ENCODE measurements at regions not wholly inside any gene's neighbourhood (a gene's known extent, or its start where the extent isn't known, plus 50 kb on each side); places are given as distances from the start of the nearest gene placed in this dataset.

DNA sequence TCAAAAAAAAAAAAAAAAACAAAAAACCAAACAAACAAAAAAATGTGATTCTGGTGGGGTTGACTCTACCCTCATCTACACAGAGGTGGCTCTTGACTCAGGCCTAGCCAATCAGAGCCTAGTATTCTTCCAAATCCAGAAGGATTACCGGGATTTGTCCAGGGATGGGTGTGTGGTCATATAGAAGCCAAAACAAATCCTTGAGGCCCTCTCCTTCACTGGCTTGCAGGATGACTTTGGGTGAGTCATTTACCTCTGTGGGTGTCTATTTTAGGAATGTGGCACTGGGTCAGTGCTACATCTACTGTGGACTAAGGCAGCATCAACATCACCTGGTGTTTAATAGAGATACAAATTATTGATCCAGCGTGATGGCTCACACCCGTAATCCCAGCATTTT, 93.2 kb upstream of the RBBP6 start:
- H3K79me1 ChIP-seq (ENCODE audit: insufficient read depth, low read depth, low read length, poor library complexity, severe bottlenecking) = no peaks in the 10 kb centered on the region
- no peak overlapping the region for H3K9ac ChIP-seq (ENCODE audit: extremely low read depth, insufficient read length, low read length)
- H2BK20ac ChIP-seq (ENCODE audit: low read depth, low read length, poor library complexity, severe bottlenecking) = no peak overlapping the region
- no peak overlapping the region for H3K27ac Mint-ChIP-seq
- TF ChIP-seq, protein P1, sequence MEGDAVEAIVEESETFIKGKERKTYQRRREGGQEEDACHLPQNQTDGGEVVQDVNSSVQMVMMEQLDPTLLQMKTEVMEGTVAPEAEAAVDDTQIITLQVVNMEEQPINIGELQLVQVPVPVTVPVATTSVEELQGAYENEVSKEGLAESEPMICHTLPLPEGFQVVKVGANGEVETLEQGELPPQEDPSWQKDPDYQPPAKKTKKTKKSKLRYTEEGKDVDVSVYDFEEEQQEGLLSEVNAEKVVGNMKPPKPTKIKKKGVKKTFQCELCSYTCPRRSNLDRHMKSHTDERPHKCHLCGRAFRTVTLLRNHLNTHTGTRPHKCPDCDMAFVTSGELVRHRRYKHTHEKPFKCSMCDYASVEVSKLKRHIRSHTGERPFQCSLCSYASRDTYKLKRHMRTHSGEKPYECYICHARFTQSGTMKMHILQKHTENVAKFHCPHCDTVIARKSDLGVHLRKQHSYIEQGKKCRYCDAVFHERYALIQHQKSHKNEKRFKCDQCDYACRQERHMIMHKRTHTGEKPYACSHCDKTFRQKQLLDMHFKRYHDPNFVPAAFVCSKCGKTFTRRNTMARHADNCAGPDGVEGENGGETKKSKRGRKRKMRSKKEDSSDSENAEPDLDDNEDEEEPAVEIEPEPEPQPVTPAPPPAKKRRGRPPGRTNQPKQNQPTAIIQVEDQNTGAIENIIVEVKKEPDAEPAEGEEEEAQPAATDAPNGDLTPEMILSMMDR (conservative IDR thresholded peaks at IDR 0.05) = no peak
- no peak overlapping the region for H3K4me3 Mint-ChIP-seq
- peaks cover 1% of the 10 kb centered on the region for H3K27me3 Mint-ChIP-seq (ENCODE audit: low read depth)
- no peak overlapping the region for H3K56ac ChIP-seq (ENCODE audit: insufficient read length, low read depth, low read length)
- H3T11ph ChIP-seq (ENCODE audit: low read length) = no peak overlapping the region
- no peak overlapping the region for H4K91ac ChIP-seq (ENCODE audit: insufficient read length, low read depth, low read length)
- no CpG with 5 or more reads among the region's 3 CpGs for WGBS (ENCODE audit: extremely low coverage, insufficient read length, low lambda C conversion rate)
- H2BK120ac ChIP-seq (ENCODE audit: low read depth, low read length, poor library complexity, severe bottlenecking) = no peak overlapping the region
- no peak for DNase-seq
- peaks cover 7% of the 10 kb centered on the region for H3K9me3 ChIP-seq (ENCODE audit: control insufficient read depth, low read depth, low read length)
- H4K5ac ChIP-seq (ENCODE audit: insufficient read length, low read depth, low read length) = no peak overlapping the region
- H3K27me3 ChIP-seq (ENCODE audit: insufficient read depth, low read length) = no peaks in the 10 kb centered on the region
- no peak overlapping the region for H2BK12ac ChIP-seq (ENCODE audit: insufficient read length, low read depth, low read length)
- H3K18ac ChIP-seq (ENCODE audit: insufficient read length, low read depth, low read length) = no peak overlapping the region
- no peaks in the 10 kb centered on the region for H3K79me2 ChIP-seq (ENCODE audit: insufficient read depth, low read length)
- no peaks in the 10 kb centered on the region for H3K4me1 ChIP-seq (ENCODE audit: insufficient read depth, low read length)
- H4K20me1 ChIP-seq (ENCODE audit: control insufficient read depth, insufficient read depth, insufficient read length) = no peaks in the 10 kb centered on the region
- H3K27ac ChIP-seq (ENCODE audit: insufficient read length, low read depth, low read length) = no peak overlapping the region
- H3K36me3 Mint-ChIP-seq (ENCODE audit: insufficient read depth in 1 of 3, low read depth in 3 of 3) = peaks cover 6 to 13% (median 9%) of the 10 kb centered on the region in 3 experiments; a peak in 5 of 7 replicates
- H3K14ac ChIP-seq (ENCODE audit: insufficient read depth, low read length) = no peak overlapping the region
- peaks cover 17 to 21% of the 10 kb centered on the region in 2 experiments for H3K9me3 Mint-ChIP-seq
- H3K4me1 Mint-ChIP-seq = peaks cover 0 to 2% of the 10 kb centered on the region in 2 experiments; a peak in 2 of 4 replicates
- H3K23ac ChIP-seq (ENCODE audit: insufficient read length, low read depth, low read length) = no peak overlapping the region
- H4K8ac ChIP-seq (replicated peaks; ENCODE audit: insufficient read length, low read depth, low read length) = no peak overlapping the region
- H2AK5ac ChIP-seq (ENCODE audit: insufficient read length, low read length) = no peak overlapping the region
- no peak overlapping the region for H3K4ac ChIP-seq (ENCODE audit: low read depth, low read length)
- H2BK5ac ChIP-seq (ENCODE audit: insufficient read length, low read length) = no peak overlapping the region
- no peak overlapping the region for H3K4me2 ChIP-seq (ENCODE audit: insufficient read depth, insufficient read length, low read length)
- no peaks in the 10 kb centered on the region for H3K23me2 ChIP-seq (ENCODE audit: insufficient read length, low read depth, low read length, poor library complexity, severe bottlenecking)
- no peak overlapping the region for H2AFZ ChIP-seq (ENCODE audit: low read length)
- no peak overlapping the region for H2BK15ac ChIP-seq (ENCODE audit: low read depth, low read length)
